NCI-H460 (cell line): ENCODE measurements at regions not wholly inside any gene's neighbourhood (a gene's known extent, or its start where the extent isn't known, plus 50 kb on each side); places are given as distances from the start of the nearest gene placed in this dataset.
"Not testable (repeated sequence)": the region's sequence is repeated elsewhere in the genome, so short reads cannot be mapped to it uniquely, and the experiment has no call there.

ENCODE experiments used
- DNase-seq: peaks from one replicate; pipeline ENCODE4 v3.0.0-alpha.2; 2016; ENCODE audit warnings: low read depth; ENCODE audit errors: extremely low read depth
- small RNA-seq, 2 experiments: library from RNA; depleted of rRNA; stranded (forward); fragments of <200 nt; gene quantifications; one replicate each; pipeline ENCODE3, GENCODE V24; 2014

- no peak for DNase-seq
Measured at GRCh38 chr6:73929405-73929804, 233.4 kb downstream of the CD109 start.

- no peak for DNase-seq
Measured at GRCh38 chr6:73927421-73927820, 231.4 kb downstream of the CD109 start.

GRCh38 chr6:73925703-73926102 lies 229.7 kb downstream of the CD109 start:
- DNase-seq, result not testable (repeated sequence)

GRCh38 chr6:73923905-73924485 lies 228.0 kb downstream of the CD109 start:
- DNase-seq, result no peak

- no peak for DNase-seq
Measured at GRCh38 chr6:73903155-73903554, 207.2 kb downstream of the CD109 start.

GRCh38 chr6:73901986-73902385 lies 206.0 kb downstream of the CD109 start:
- DNase-seq, result no peak

- DNase-seq, result no peak
Measured at GRCh38 chr6:73901311-73901710, 205.3 kb downstream of the CD109 start.

GRCh38 chr6:73898599-73898998 lies 202.6 kb downstream of the CD109 start:
- no peak for DNase-seq

- no peak for DNase-seq
Measured at GRCh38 chr6:73893696-73894095, 197.7 kb downstream of the CD109 start.

- no peak for DNase-seq
Measured at GRCh38 chr6:73888050-73888449, 192.0 kb downstream of the CD109 start.

GRCh38 chr6:73885393-73885792 lies 189.4 kb downstream of the CD109 start:
- DNase-seq, result no peak

- no peak for DNase-seq
Measured at GRCh38 chr6:73884540-73884939, 188.5 kb downstream of the CD109 start.

- no peak for DNase-seq
Measured at GRCh38 chr6:73879501-73880293, 183.7 kb downstream of the CD109 start.

GRCh38 chr6:73878403-73878802 lies 182.4 kb downstream of the CD109 start:
- DNase-seq, result no peak

Small RNAs in the stretch of these regions (small RNA-seq; reads per million reads assigned to genes)
- gene AL356277.1 (0 reads per million in 2 experiments), gene TXNP7 (0 reads per million in 2 experiments)
